Gastroesophageal sphincter (tissue), 3 donors: ENCODE measurements at regions not wholly inside any gene's neighbourhood (a gene's known extent, or its start where the extent isn't known, plus 50 kb on each side); places are given as distances from the start of the nearest gene placed in this dataset.

ENCODE experiments used
- CTCF ChIP-seq, 4 experiments: fragments of 200-600 bp in 2 of 4; fragments of 450-650 bp in 2 of 4; sonication (generic) in 1 of 4; IDR thresholded peaks; one replicate each; pipeline ENCODE4 v1.5.1; 2017 to 2019; ENCODE audit warnings: antibody characterized with exemption in 4 of 4, mild to moderate bottlenecking in 2 of 4, moderate library complexity in 2 of 4
- EP300 ChIP-seq: sonication (generic); formaldehyde crosslinking; IDR thresholded peaks from one replicate; pipeline ENCODE4 v1.6.1; 2017; ENCODE audit warnings: antibody characterized with exemption, mild to moderate bottlenecking
- POLR2A ChIP-seq, 2 donors: fragments of 450-650 bp; IDR thresholded peaks; one replicate each; pipeline ENCODE4 v1.6.1; 2017; ENCODE audit warnings: antibody characterized with exemption in 2 of 2, mild to moderate bottlenecking in 2 of 2, moderate library complexity in 1 of 2
- POLR2AphosphoS5 ChIP-seq: sonication (generic); formaldehyde crosslinking; IDR thresholded peaks from one replicate; pipeline ENCODE4 v1.6.1; 2017; ENCODE audit warnings: antibody characterized with exemption

GRCh38 chr2:22734373-22735045 is 650.5 kb upstream of the KLHL29 start:
- TF ChIP-seq CTCF (IDR thresholded peaks at IDR 0.05) (no peak), POLR2A (IDR thresholded peaks at IDR 0.05) (no peak), EP300 (no peak), POLR2AphosphoS5 (no peak)
